Loucy (cell line): ENCODE measurements at regions not wholly inside any gene's neighbourhood (a gene's known extent, or its start where the extent isn't known, plus 50 kb on each side); places are given as distances from the start of the nearest gene placed in this dataset.

ENCODE experiments used
- H2AFZ ChIP-seq: fragments of 200-600 bp; sonication (generic); 2 replicates; pipeline ENCODE4 v1.6.0; 2016; ENCODE audit warnings: antibody characterized with exemption, mild to moderate bottlenecking, low read length, moderate library complexity
- H3F3A ChIP-seq: fragments of 200-600 bp; 2 replicates; pipeline ENCODE4 v1.6.0; 2016; ENCODE audit warnings: antibody characterized with exemption, low read depth, mild to moderate bottlenecking
- H3K27me3 ChIP-seq: fragments of 200-600 bp; sonication (generic); 2 replicates; pipeline ENCODE4 v1.6.1; 2014; ENCODE audit warnings: low read length, mild to moderate bottlenecking; ENCODE audit not compliant: insufficient read depth, poor library complexity, severe bottlenecking
- H3K36me3 ChIP-seq: fragments of 200-600 bp; sonication (generic); 2 replicates; pipeline ENCODE4 v1.6.1; 2016; ENCODE audit warnings: low read length; ENCODE audit not compliant: insufficient read depth
- H3K4me1 ChIP-seq: fragments of 200-600 bp; sonication (generic); 2 replicates; pipeline ENCODE4 v1.5.1; 2014; ENCODE audit warnings: low read length, mild to moderate bottlenecking; ENCODE audit not compliant: insufficient read depth, poor library complexity, severe bottlenecking
- H3K4me2 ChIP-seq: fragments of 200-600 bp; sonication (generic); 2 replicates; pipeline ENCODE4 v1.6.0; 2014; ENCODE audit warnings: antibody characterized with exemption, low read length, low read depth, mild to moderate bottlenecking; ENCODE audit not compliant: poor library complexity, severe bottlenecking
- H3K4me3 ChIP-seq: fragments of 200-600 bp; sonication (generic); 2 replicates; pipeline ENCODE4 v1.5.1; 2014; ENCODE audit warnings: low read length, mild to moderate bottlenecking, mixed read lengths; ENCODE audit not compliant: poor library complexity, severe bottlenecking
- H3K79me2 ChIP-seq: fragments of 200-600 bp; sonication (generic); 2 replicates; pipeline ENCODE4 v1.6.1; 2014; ENCODE audit warnings: low read length; ENCODE audit not compliant: insufficient read depth
- H3K9ac ChIP-seq: fragments of 200-600 bp; sonication (generic); 2 replicates; pipeline ENCODE4 v1.6.0; 2014; ENCODE audit warnings: mild to moderate bottlenecking, low read depth, low read length, moderate library complexity; ENCODE audit not compliant: poor library complexity, severe bottlenecking
- H3K9me2 ChIP-seq: fragments of 200-600 bp; sonication (generic); replicated peaks from 2 replicates; pipeline ENCODE4 v1.6.1; 2016; ENCODE audit warnings: low read depth, low read length, mixed read lengths
- H3K9me3 ChIP-seq: fragments of 200-600 bp; sonication (generic); 2 replicates; pipeline ENCODE4 v1.6.1; 2014; ENCODE audit warnings: mild to moderate bottlenecking, antibody characterized with exemption, low read length, low read depth; ENCODE audit not compliant: insufficient read depth
- H4K20me1 ChIP-seq: fragments of 200-600 bp; sonication (generic); 2 replicates; pipeline ENCODE4 v1.6.0; 2014; ENCODE audit warnings: antibody characterized with exemption, low read length, mild to moderate bottlenecking; ENCODE audit not compliant: insufficient read depth, poor library complexity, severe bottlenecking
- EZH2phosphoT487 ChIP-seq: fragments of 200-600 bp; IDR thresholded peaks from 2 replicates; pipeline ENCODE4 v1.6.1; 2018; ENCODE audit warnings: antibody characterized with exemption, mild to moderate bottlenecking, moderate library complexity, borderline replicate concordance
- TF ChIP-seq, protein P1 (sequence below): fragments of 200-600 bp; sonication (generic); conservative IDR thresholded peaks from 2 replicates; pipeline ENCODE4 v1.5.1; 2014; ENCODE audit warnings: mild to moderate bottlenecking, antibody characterized with exemption, low read length

DNA sequence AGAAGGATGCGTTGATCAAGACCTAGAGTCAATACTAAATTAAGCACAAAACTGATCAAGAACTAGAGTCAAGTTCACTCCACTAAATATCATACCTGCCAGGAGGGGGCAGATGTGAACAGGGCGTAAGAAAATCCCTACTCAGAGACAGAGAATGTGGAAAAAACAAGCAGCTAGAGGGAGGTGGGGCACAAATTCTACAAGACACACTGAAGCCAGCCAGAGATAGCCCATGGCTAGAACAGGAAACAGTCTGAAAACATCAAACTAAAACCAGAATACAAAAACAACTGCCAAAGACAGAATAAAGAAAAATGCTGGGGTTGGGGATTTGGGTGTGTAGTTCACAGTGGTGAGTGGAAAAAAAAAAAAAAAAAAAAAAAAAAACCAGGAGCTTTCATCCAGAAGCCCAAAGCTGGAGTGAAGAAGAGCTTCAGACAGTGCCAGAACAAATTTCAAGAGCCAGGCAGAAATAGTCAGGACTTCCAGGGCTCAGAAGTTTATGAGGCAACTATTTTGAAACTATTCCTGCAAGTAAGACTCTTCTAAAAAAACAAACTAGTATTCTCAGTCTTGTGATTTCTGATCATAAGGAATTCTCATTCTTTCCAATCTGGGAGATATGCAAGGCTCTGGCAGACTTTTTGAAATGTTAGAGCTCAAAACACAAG, 118.3 kb downstream of the CCDC71L start:
- Histone ChIP-seq H3K9me2 (no peaks in the 10 kb centered on the region), H3F3A (no peaks in the 10 kb centered on the region), H3K4me2 (no peak overlapping the region), H2AFZ (peak overlapping the region; percentile 22; the same call in 1 of the 2 replicates), H3K36me3 (no peaks in the 10 kb centered on the region), H4K20me1 (no peaks in the 10 kb centered on the region), H3K4me1 (no peaks in the 10 kb centered on the region), H3K79me2 (no peaks in the 10 kb centered on the region), H3K4me3 (no peak overlapping the region), H3K27me3 (no peaks in the 10 kb centered on the region), H3K9ac (no peak overlapping the region), H3K9me3 (no peaks in the 10 kb centered on the region)
- TF ChIP-seq EZH2phosphoT487, result no peak
- TF ChIP-seq, protein P1, sequence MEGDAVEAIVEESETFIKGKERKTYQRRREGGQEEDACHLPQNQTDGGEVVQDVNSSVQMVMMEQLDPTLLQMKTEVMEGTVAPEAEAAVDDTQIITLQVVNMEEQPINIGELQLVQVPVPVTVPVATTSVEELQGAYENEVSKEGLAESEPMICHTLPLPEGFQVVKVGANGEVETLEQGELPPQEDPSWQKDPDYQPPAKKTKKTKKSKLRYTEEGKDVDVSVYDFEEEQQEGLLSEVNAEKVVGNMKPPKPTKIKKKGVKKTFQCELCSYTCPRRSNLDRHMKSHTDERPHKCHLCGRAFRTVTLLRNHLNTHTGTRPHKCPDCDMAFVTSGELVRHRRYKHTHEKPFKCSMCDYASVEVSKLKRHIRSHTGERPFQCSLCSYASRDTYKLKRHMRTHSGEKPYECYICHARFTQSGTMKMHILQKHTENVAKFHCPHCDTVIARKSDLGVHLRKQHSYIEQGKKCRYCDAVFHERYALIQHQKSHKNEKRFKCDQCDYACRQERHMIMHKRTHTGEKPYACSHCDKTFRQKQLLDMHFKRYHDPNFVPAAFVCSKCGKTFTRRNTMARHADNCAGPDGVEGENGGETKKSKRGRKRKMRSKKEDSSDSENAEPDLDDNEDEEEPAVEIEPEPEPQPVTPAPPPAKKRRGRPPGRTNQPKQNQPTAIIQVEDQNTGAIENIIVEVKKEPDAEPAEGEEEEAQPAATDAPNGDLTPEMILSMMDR, result peak; percentile 82

DNA sequence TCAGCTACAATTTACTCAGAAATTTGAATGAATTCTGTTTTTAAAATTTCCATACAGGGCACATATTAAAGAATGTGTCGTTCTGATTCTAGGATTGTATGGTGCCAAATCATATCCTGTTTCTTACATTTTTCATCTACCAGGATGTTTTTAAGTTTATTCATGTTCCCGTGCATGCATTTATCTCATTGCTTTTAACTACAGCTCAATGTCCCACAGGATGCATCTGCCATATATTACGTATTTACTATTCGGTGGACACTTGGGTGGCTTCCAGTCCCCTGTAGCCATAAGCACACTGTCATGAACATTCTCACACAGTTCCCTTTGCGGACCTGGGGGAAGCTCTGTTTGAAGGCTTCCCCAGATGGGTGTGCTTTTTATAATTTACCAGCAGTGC, 122.3 kb downstream of the CCDC71L start:
- Histone ChIP-seq H3K4me1 (no peaks in the 10 kb centered on the region), H2AFZ (no peak overlapping the region), H3K4me3 (no peak overlapping the region)

DNA sequence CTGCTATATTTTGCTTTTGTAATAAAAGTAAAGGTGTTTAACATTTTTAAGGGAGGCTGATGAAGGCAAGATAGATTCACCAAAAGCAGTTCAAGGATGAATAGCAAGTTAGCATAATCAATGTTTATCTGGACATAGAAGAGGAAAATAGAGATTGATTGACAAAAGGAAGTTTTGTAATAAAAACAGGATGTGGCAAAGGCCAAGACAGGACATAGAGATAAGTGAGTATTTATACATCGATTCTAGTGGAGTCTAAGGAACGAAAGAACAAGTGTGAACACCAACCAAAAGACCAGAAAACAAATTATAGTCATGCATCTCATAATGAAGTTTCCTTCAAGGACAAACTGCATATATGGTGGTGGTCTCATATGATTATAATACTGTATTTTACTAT, 123.8 kb downstream of the CCDC71L start:
- H3F3A ChIP-seq, result no peaks in the 10 kb centered on the region
- H3K9me2 ChIP-seq, result no peaks in the 10 kb centered on the region
- no peak overlapping the region for H3K9ac ChIP-seq
- no peaks in the 10 kb centered on the region for H3K36me3 ChIP-seq
- no peaks in the 10 kb centered on the region for H3K79me2 ChIP-seq
- TF ChIP-seq, protein P1, result no peak
- TF ChIP-seq EZH2phosphoT487, result no peak
- H2AFZ ChIP-seq, result no peak overlapping the region
- no peaks in the 10 kb centered on the region for H4K20me1 ChIP-seq
- no peak overlapping the region for H3K4me2 ChIP-seq
- no peaks in the 10 kb centered on the region for H3K27me3 ChIP-seq
- no peaks in the 10 kb centered on the region for H3K4me1 ChIP-seq
- H3K9me3 ChIP-seq, result no peaks in the 10 kb centered on the region
- no peak overlapping the region for H3K4me3 ChIP-seq

More for the DNA sequence above, 122.3 kb downstream of the CCDC71L start:
- Histone ChIP-seq H3K9me3 (no peaks in the 10 kb centered on the region), H3K27me3 (no peaks in the 10 kb centered on the region), H3K9ac (no peak overlapping the region), H3K4me2 (no peak overlapping the region), H3K9me2 (no peaks in the 10 kb centered on the region), H4K20me1 (no peaks in the 10 kb centered on the region), H3F3A (no peaks in the 10 kb centered on the region), H3K79me2 (no peaks in the 10 kb centered on the region), H3K36me3 (no peaks in the 10 kb centered on the region)
- TF ChIP-seq EZH2phosphoT487, result no peak
- TF ChIP-seq, protein P1, result no peak
